ENCODE measurements at regions not wholly inside any gene's neighbourhood (a gene's known extent, or its start where the extent isn't known, plus 50 kb on each side); places are given as distances from the start of the nearest gene placed in this dataset.
A peak's percentile ranks its signal among the peaks of the same experiment; 100 is the strongest.

DNA sequence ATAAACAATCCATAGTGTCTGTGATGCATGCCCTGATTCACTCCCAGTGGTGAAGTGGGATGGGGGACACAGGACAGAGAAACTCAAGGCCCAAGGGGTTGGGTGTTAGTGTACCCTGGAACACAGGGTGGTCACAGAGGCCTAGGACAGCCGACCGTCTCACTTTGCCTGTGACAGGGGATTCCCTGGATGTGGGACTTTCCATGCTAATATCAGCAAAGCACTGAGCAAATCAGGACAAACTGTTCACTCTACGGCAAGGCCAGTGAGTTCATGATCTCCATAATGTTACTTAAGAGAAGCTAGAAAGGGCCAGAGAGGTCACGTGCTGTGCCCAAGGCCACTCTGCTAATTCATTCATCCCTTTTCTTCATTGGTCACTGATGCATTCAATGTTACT lies 158.7 kb upstream of the RBPJ start:
- DNase-seq (ENCODE audit: low read depth): no peak
- Histone ChIP-seq H3K36me3 (ENCODE audit: control insufficient read depth, insufficient read depth, low read length, severe bottlenecking) (no peaks in the 10 kb centered on the region), H3K4me3 (ENCODE audit: low read length) (no peak overlapping the region), H3K4me1 (ENCODE audit: control insufficient read depth, insufficient read depth, low read length) (peaks cover 15% of the 10 kb centered on the region), H3K9me3 (ENCODE audit: control insufficient read depth, low read length) (peaks cover 2% of the 10 kb centered on the region), H3K27me3 (replicated peaks; ENCODE audit: control insufficient read depth, insufficient read depth, low read length) (no peaks in the 10 kb centered on the region), H3K9ac (ENCODE audit: low read length) (no peak overlapping the region)

DNA sequence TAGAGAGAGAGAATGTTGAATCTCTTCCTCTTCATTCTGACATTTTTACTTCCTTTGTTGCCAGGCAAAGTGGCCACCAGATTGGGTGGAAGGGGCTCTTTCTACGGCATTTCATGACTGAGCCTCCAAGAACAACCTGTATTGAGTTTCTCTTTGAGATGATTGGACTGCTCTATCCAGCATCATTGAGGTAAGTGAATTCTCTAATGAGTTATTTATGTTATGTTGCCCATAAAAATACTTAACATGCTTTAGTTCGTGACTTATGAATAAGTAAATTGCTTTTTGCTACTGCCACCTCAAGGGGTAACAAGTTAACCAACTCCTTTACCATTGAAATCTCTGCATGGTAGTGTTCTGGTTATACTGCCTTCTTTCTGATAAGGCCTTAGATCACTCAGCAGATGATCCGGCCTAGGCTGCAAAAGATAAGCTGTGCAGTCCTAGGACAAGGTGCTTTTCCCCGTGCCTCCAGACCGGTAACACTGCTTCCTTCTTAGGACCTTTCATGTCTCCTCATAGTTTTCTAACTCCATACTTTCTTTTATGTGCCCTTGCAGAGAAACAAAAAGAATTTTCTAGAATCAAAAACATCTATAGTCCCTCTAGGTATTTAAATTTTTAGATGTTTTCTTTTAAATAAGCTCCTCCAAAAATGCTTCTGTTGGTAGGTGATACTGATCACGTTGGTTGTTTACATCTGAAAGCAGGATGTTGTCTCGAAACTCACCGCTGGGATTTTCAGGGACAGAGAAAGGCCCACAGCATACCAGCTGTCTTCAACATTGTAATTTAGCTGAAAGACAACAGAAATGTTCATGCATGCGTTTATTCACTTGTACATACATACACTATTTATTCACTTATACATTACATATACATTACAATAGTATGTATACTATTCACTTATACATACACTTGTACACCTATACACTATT lies 157.1 kb upstream of the RBPJ start:
- no peak for DNase-seq (ENCODE audit: low read depth)
- Histone ChIP-seq H3K4me1 (ENCODE audit: control insufficient read depth, insufficient read depth, low read length) (peaks cover 6% of the 10 kb centered on the region), H3K4me3 (ENCODE audit: low read length) (no peak overlapping the region), H3K9me3 (ENCODE audit: control insufficient read depth, low read length) (no peaks in the 10 kb centered on the region), H3K27me3 (replicated peaks; ENCODE audit: control insufficient read depth, insufficient read depth, low read length) (no peaks in the 10 kb centered on the region), H3K9ac (ENCODE audit: low read length) (no peak overlapping the region), H3K36me3 (ENCODE audit: control insufficient read depth, insufficient read depth, low read length, severe bottlenecking) (no peaks in the 10 kb centered on the region)

DNA sequence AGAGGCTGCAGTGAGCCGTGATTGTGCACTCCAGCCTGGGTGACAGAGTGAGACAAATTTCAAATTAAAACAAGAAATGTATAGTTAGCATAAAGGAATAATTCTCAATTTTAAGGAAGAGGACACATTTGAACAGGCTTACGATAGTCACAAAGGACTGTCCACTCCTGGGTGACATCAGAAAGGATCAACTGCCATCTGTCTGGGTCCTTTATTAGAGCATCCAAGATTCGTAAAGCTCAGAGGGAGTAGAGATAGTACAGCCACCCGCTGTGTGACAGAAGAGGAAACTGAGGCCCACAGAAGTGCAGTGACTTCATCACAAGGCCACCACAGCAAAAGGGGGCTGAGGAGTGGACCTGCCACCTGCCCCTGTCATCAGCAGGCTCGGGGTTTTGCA lies 149.3 kb upstream of the RBPJ start:
- Histone ChIP-seq H3K27me3 (replicated peaks; ENCODE audit: control insufficient read depth, insufficient read depth, low read length) (no peaks in the 10 kb centered on the region), H3K9ac (ENCODE audit: low read length) (no peak overlapping the region), H3K4me3 (ENCODE audit: low read length) (no peak overlapping the region), H3K36me3 (ENCODE audit: control insufficient read depth, insufficient read depth, low read length, severe bottlenecking) (no peaks in the 10 kb centered on the region), H3K4me1 (ENCODE audit: control insufficient read depth, insufficient read depth, low read length) (peaks cover 8% of the 10 kb centered on the region), H3K9me3 (ENCODE audit: control insufficient read depth, low read length) (no peaks in the 10 kb centered on the region)
- no peak for DNase-seq (ENCODE audit: low read depth)

DNA sequence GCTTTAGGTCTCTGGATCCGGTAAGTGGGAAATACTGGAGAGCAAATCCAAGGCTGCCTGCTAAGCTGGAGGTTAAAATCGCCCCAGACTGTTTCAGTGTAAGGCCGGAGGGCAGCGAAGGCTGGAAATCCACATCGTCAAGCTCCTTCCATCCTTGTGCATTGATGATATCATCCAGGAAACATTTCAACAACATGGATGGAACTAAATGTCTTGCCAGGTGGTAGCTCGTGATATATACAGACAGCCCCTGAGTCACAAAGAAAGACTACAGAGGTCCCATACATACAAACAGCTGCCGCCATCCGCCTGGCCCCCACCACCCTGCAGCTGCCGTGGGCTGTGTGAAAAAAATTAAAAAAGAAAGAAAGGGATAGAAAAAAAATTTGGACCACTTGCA lies 148.9 kb upstream of the RBPJ start:
- Histone ChIP-seq H3K9ac (ENCODE audit: low read length) (no peak overlapping the region), H3K4me3 (ENCODE audit: low read length) (no peak overlapping the region), H3K4me1 (ENCODE audit: control insufficient read depth, insufficient read depth, low read length) (peaks cover 12% of the 10 kb centered on the region), H3K27me3 (replicated peaks; ENCODE audit: control insufficient read depth, insufficient read depth, low read length) (no peaks in the 10 kb centered on the region), H3K9me3 (ENCODE audit: control insufficient read depth, low read length) (no peaks in the 10 kb centered on the region), H3K36me3 (ENCODE audit: control insufficient read depth, insufficient read depth, low read length, severe bottlenecking) (no peaks in the 10 kb centered on the region)
- DNase-seq (ENCODE audit: low read depth): peak; percentile 42

DNA sequence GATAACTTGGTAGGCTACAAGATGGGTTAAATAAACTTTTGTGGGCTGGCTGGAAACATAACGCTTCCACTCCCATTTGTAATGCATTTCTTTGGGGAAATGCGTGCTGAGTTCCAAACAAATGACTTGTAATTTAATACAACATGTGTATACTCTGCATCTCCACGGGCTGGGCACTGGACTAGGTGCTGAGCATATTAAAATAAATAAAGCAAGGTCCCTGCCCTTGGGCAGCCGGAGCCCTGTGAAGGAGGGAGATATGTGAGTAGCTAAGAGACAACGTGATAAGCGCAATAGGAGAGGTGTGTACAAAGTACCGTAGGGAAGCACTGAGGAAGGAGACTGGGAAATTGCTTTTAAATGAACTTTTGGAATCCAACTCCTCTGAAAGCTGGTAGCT lies 147.2 kb upstream of the RBPJ start:
- H3K4me3 ChIP-seq (ENCODE audit: low read length): no peak overlapping the region
- peak; percentile 40 for DNase-seq (ENCODE audit: low read depth)

DNA sequence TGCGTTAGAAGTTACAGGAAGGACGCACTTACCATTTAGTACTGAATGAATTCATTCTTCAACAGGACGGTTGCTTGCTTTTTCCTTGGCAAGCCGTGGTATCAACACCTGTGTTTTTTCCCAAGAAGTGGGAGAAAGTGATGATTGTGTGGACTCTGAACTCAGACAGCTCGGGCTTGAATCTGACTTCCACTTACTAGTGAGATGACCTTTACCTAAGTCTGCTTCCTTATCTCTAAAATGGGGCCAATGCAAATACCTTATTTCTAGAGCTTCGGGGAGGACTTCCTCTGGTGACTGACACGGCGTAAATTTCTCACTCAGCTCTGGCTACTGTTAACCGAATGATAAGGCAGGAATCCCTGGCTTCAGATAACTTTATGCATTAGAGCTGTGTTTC lies 146.8 kb upstream of the RBPJ start:
- H3K4me3 ChIP-seq (ENCODE audit: low read length): no peak overlapping the region
- H3K36me3 ChIP-seq (ENCODE audit: control insufficient read depth, insufficient read depth, low read length, severe bottlenecking): no peaks in the 10 kb centered on the region
- no peak for DNase-seq (ENCODE audit: low read depth)
- H3K27me3 ChIP-seq (replicated peaks; ENCODE audit: control insufficient read depth, insufficient read depth, low read length): no peaks in the 10 kb centered on the region
- H3K9me3 ChIP-seq (ENCODE audit: control insufficient read depth, low read length): no peaks in the 10 kb centered on the region
- no peak overlapping the region for H3K9ac ChIP-seq (ENCODE audit: low read length)
- peaks cover 17% of the 10 kb centered on the region for H3K4me1 ChIP-seq (ENCODE audit: control insufficient read depth, insufficient read depth, low read length)

More for the DNA sequence above, 147.2 kb upstream of the RBPJ start:
- Histone ChIP-seq H3K36me3 (ENCODE audit: control insufficient read depth, insufficient read depth, low read length, severe bottlenecking) (no peaks in the 10 kb centered on the region), H3K27me3 (replicated peaks; ENCODE audit: control insufficient read depth, insufficient read depth, low read length) (no peaks in the 10 kb centered on the region), H3K4me1 (ENCODE audit: control insufficient read depth, insufficient read depth, low read length) (peaks cover 13% of the 10 kb centered on the region), H3K9me3 (ENCODE audit: control insufficient read depth, low read length) (no peaks in the 10 kb centered on the region), H3K9ac (ENCODE audit: low read length) (no peak overlapping the region)

DNA sequence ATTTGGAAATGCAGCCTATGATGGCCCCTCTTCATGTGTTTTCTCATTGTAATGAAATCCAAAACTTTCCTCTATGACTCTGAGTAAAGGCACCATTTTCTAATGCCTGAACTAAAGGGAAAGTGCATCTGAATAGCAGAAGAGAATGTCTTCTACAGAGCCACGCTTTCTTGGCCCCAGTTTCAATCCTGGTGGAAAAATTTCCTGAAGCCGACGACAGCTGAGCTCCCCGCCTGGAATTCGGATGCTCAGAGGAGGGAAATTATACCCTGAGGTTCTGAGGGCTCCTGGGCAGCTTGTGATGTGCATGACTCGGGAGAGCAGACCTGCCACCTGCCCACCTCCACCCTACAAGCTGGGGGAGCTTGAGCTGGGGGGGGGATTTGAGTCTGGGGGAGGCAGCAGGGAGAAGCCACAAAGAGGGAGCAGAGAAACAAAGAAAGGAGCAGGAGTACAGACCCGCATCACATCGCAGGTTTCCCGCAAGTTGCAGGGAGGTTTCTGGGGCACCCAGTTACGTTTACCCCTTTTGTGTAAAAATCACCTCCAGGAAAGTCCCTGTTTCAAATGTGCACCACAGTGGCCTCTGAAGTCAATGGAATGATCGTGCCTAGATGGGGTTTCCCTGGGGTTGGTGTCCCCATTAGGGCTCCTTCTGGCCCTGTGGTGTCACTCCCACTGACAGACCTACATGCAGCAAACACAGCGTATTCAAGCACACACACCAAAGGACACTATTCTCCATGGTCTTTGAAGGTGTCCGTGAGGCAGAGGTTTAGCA lies 145.6 kb upstream of the RBPJ start:
- Histone ChIP-seq H3K36me3 (ENCODE audit: control insufficient read depth, insufficient read depth, low read length, severe bottlenecking) (no peaks in the 10 kb centered on the region), H3K9ac (ENCODE audit: low read length) (no peak overlapping the region), H3K9me3 (ENCODE audit: control insufficient read depth, low read length) (no peaks in the 10 kb centered on the region), H3K4me1 (ENCODE audit: control insufficient read depth, insufficient read depth, low read length) (peaks cover 18% of the 10 kb centered on the region), H3K4me3 (ENCODE audit: low read length) (no peak overlapping the region), H3K27me3 (replicated peaks; ENCODE audit: control insufficient read depth, insufficient read depth, low read length) (no peaks in the 10 kb centered on the region)
- no peak for DNase-seq (ENCODE audit: low read depth)

DNA sequence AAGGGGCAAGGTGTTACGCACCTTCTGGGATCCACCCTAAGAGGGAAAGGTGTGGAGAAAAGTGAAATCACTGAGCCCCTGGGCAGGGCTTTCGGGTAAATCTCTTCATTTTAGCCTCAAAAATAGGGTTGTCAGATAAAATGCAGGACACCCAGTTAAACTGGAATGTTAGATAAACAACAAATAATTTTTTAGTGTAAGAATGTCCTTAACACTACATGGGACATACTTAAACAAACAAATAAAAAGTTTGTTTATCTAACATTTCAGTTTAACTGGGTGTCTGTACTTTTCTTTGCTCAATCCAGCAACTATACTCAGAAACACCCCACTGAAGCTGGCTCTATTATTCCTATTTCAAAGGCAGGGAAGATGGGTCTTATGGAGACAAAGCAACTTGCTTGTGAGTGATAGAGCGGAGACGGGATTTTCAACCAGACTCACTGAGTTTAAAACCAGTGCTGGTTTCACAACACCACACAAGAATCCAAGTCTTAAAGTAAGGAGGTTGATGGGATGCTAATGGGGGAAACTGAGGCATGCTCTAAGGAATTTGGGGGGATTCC lies 144.8 kb upstream of the RBPJ start:
- no peak for DNase-seq (ENCODE audit: low read depth)
- Histone ChIP-seq H3K4me3 (ENCODE audit: low read length) (no peak overlapping the region), H3K9me3 (ENCODE audit: control insufficient read depth, low read length) (no peaks in the 10 kb centered on the region), H3K36me3 (ENCODE audit: control insufficient read depth, insufficient read depth, low read length, severe bottlenecking) (no peaks in the 10 kb centered on the region), H3K27me3 (replicated peaks; ENCODE audit: control insufficient read depth, insufficient read depth, low read length) (no peaks in the 10 kb centered on the region), H3K4me1 (ENCODE audit: control insufficient read depth, insufficient read depth, low read length) (peaks cover 18% of the 10 kb centered on the region), H3K9ac (ENCODE audit: low read length) (no peak overlapping the region)

DNA sequence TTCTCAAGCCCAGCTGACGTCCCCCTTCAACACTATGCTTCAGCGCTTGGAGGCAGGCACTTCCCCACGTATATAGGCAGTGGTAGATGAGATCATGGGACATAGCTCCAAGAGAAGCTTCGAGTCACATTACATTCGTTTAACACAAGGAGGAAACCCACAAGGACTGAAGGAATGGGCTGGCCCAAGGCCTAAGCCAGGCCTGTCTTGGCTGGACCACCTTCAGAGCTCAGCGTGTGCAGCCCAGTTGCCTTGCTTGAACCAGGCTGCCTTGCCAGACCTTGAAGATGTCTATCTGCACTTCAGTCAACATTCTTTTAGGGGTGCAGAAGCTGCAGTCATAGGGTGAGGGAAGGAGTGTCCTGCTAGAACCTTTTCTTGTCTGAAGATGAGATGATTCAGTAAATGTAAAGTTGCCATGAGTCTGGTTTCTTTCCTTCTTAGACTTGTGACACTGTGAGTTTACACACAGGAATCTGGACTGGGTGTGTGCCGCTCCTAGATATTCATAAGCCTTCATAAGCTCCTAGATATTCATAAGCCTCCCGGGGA lies 144.1 kb upstream of the RBPJ start:
- DNase-seq (ENCODE audit: low read depth): peak; percentile 52
- H3K4me1 ChIP-seq (ENCODE audit: control insufficient read depth, insufficient read depth, low read length): peaks cover 23% of the 10 kb centered on the region
- no peaks in the 10 kb centered on the region for H3K9me3 ChIP-seq (ENCODE audit: control insufficient read depth, low read length)
- no peaks in the 10 kb centered on the region for H3K27me3 ChIP-seq (replicated peaks; ENCODE audit: control insufficient read depth, insufficient read depth, low read length)
- H3K4me3 ChIP-seq (ENCODE audit: low read length): no peak overlapping the region
- no peak overlapping the region for H3K9ac ChIP-seq (ENCODE audit: low read length)
- no peaks in the 10 kb centered on the region for H3K36me3 ChIP-seq (ENCODE audit: control insufficient read depth, insufficient read depth, low read length, severe bottlenecking)

DNA sequence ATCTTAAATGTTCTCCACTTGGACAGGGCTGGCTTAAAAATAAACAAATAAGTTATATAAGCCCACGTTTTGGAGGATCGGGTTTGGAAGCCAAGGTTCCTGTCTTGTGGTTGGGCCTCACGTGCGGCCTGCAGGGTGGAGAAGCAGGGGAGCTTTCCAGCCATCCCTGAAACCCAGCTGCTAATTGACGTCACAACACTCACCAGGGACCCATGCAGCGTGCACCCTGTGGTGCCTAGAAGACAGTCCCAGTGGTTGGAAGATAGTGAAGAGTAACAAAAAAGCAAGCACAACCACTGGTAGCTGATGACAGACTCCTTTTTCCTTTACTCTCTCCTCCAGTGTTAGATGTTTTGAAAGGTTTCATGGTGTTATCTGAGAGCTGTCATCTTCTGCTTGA lies 142.0 kb upstream of the RBPJ start:
- Histone ChIP-seq H3K9me3 (ENCODE audit: control insufficient read depth, low read length) (no peaks in the 10 kb centered on the region), H3K4me1 (ENCODE audit: control insufficient read depth, insufficient read depth, low read length) (peaks cover 21% of the 10 kb centered on the region), H3K36me3 (ENCODE audit: control insufficient read depth, insufficient read depth, low read length, severe bottlenecking) (no peaks in the 10 kb centered on the region), H3K27me3 (replicated peaks; ENCODE audit: control insufficient read depth, insufficient read depth, low read length) (no peaks in the 10 kb centered on the region), H3K4me3 (ENCODE audit: low read length) (no peak overlapping the region), H3K9ac (ENCODE audit: low read length) (no peak overlapping the region)
- DNase-seq (ENCODE audit: low read depth): no peak

DNA sequence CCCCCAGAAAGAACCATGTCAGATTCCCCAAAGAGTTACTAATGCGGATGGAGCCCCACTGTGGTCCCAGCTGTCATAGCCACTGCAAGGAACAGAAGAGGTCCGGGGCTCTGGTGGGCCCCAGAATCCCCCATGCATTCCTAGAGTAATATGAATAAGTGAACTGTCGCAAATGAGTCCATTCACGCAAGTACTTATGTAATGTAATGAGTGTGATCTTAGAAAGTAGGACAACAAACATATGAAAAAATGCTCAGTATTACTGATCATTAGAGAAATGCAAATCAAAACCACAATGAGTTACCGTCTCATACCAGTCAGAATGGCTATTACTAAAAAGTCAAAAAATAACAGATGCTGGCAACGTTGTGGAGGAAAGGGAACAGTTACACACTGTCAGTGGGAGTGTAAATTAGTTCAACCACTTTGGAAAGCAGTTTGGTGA lies 141.5 kb upstream of the RBPJ start:
- DNase-seq (ENCODE audit: low read depth): no peak
- no peaks in the 10 kb centered on the region for H3K9me3 ChIP-seq (ENCODE audit: control insufficient read depth, low read length)
- H3K4me1 ChIP-seq (ENCODE audit: control insufficient read depth, insufficient read depth, low read length): peaks cover 21% of the 10 kb centered on the region
- no peaks in the 10 kb centered on the region for H3K36me3 ChIP-seq (ENCODE audit: control insufficient read depth, insufficient read depth, low read length, severe bottlenecking)
- no peaks in the 10 kb centered on the region for H3K27me3 ChIP-seq (replicated peaks; ENCODE audit: control insufficient read depth, insufficient read depth, low read length)
- no peak overlapping the region for H3K4me3 ChIP-seq (ENCODE audit: low read length)
- no peak overlapping the region for H3K9ac ChIP-seq (ENCODE audit: low read length)
